GM20431 (cell line): ENCODE measurements at regions not wholly inside any gene's neighbourhood (a gene's known extent, or its start where the extent isn't known, plus 50 kb on each side); places are given as distances from the start of the nearest gene placed in this dataset.

Experiments
- in situ Hi-C: fragments of 300-500 bp; cut with MseI, MboI; formaldehyde crosslinking; loops from one replicate; pipeline ENCODE4 v1.15.0; 2020; ENCODE audit warnings: low sequenced_read_pairs; ENCODE audit not compliant: unreplicated experiment

DNA sequence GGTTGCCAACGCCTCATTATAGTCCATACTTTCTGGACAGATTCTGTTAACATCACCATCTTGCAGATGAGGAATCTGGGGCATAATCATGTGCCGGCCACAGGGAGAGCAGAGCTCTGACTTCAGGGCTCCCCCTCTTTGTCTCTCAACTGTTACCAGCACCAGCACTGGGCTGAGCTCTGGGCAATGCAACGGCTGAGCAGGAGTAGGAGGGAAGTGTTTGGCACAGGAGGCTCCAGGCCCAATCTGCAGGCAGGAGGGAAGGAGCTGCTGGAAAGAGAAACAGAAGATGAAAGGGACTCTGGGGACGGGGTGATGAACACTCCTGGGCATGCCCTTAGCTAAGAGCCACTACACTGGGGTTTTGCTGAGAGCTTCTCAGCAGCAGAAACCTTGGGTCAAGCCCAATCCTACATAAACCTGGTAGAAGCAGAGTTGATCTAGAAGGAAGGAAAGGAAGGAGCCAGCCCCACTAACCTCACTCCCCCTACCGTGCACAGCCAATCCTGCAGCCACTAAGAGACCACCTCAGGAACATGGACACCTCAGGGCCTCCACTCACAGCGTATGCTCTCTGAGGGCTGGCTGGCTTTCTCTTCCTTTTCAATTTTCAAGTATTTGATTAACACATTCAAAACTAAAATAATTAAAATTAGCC is 73.1 kb upstream of the SPATA12 start:
- in situ Hi-C loops, result loop anchor here (5.0 to 25.0 kb wide), 2 partner anchors 175 to 285 kb away; partner anchors contain the start of gene ARHGEF3

DNA sequence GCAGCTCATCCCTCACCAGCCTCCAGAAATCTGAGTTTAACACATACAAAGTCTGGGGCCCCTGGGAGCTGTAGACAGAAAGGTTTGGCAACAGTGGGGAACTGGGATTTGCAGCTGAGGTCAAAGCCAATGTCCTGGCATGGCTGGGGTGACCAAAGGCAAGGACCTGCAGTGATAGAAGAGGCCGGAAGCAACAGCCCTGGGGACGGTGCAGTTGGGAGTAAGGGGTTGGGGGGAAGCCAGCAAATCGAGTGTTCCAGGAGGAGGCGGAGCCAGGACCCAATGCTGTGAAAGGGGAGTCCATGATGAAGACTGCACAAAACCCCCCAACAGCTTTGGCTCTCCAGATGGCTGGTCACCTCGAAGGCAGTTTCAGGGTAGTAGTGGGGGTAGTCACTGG is 74.1 kb upstream of the SPATA12 start:
- in situ Hi-C loops, result loop anchor here (5.0 to 25.0 kb wide), 2 partner anchors 174 to 284 kb away; partner anchors contain the start of gene ARHGEF3

DNA sequence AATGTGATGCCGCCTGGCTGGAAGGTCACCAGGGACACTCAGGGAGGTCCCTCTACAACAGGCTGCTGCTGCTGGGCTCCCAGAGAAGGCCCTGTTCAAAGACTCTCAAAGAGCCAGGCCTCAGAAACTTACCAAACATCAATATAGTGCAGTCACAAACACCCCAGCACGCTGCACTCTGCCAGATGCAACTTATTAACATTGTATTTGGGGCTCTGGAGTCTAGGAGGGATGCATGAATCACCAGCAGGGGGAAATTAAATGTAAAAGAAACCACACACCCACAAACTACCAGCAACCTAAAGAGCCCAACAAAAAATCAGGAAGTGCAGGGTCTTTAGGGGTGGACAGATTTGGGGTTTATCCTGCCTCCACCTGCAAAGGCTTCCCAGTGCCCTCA is 74.6 kb upstream of the SPATA12 start:
- in situ Hi-C loops, result loop anchor here (5.0 to 25.0 kb wide), 2 partner anchors 174 to 284 kb away; partner anchors contain the start of gene ARHGEF3

DNA sequence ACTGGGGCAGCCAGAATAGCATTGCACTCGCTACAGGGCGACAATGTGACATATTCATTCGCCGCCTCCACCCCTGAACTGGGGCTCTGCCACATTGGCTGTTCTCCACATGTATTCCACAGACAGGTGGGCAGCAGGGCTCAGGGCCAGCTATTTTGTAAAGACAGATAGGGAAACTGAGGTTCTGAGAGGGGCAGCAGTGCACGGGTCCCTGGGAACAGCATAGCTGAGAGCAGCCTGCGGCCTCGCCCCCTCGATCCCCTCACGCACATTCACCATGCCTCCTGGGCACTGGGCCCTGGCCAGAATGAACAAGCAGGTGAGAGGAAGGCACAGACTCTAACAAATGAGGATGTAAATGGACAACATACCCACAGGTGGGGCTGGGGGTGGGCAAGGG is 75.0 kb upstream of the SPATA12 start:
- in situ Hi-C loops, result loop anchor here (5.0 to 25.0 kb wide), 2 partner anchors 173 to 283 kb away; partner anchors contain the start of gene ARHGEF3

DNA sequence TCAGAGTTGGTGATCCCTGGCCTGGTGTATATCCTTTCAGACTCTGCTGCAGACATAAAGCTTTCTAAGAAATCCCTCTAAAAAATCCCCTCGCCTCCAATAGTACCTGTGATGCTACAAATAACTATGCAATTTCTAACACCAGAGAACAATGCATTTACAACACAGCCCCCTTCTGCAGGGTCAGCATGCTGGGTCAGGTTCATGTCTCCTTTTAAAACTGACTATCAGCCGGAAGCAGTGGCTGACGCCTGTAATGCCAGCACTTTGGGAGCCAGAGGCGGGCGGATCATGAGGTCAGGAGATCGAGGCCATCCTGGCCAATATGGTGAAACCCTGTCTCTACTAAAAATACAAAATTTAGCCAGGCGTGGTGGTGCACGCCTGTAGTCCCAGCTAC is 77.0 kb upstream of the SPATA12 start:
- in situ Hi-C loops, result loop anchor here (25.0 kb wide), 1 partner anchor 171 kb away; the partner anchor contains the start of gene ARHGEF3

DNA sequence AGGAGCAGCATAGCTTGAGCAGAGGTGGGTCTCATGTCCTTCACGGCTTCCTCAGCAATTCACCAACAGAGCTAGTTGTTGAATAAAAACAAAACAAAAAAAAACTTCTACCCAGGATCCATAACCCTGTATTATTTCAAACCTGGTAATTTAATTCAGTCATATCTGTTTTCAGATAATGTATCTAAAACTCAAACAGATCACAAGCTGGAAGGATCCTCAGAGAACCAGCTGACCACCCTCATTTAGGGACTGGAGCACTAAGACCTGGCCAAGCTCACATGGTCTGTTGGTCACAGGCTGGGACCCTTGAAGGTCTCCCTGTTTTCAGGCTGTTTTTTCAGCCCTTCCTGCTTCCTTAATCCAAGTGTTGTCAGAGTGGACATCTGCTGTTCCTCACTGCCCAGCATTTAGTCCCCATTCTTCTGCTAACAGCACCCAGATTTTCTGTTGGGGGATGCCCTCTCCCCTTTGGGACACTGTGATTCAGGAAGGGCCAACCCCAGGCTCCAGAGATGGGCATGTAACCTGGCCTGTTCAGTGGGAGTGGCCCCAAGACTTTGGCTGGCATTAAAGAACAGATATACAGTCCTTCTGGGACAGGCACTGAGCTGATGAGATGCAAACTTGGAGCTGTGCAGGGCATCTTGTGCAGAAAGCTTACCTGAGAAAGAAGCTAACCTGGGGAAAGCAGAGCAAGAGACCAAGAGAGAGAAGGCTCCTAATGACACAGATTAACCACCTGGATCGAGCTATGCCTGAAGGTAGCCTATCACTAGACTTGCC is 78.8 kb upstream of the SPATA12 start:
- in situ Hi-C loops, result loop anchor here (25.0 kb wide), 1 partner anchor 169 kb away; the partner anchor contains the start of gene ARHGEF3

DNA sequence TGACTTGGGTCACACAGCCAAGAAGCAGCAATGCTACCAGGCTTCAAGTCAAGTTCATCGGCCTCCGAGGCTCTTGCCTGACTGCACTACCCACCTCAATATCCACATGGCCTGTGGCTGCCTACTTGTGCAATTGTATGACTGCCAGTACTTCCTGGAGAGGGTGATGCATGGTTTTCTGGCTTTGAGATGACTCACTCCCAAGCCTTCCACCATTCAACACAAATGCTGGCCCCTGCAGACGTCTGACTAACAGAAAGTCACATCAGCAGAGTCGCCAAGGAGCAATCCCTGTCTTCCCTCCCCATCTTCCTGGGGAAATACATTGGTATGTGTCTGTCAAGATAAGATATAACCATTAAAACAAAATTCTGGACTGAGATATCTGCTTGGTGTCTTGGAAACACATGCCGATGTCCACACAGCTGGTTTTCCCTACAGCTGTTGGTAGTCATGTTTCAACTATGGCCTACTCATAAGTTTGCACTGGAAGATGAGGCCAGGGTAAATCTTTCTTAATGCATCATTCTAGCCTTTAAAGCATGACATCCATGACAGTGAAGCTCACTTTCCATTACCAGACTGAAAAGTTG is 79.6 kb upstream of the SPATA12 start:
- in situ Hi-C loops, result loop anchor here (25.0 kb wide), 1 partner anchor 169 kb away; the partner anchor contains the start of gene ARHGEF3

DNA sequence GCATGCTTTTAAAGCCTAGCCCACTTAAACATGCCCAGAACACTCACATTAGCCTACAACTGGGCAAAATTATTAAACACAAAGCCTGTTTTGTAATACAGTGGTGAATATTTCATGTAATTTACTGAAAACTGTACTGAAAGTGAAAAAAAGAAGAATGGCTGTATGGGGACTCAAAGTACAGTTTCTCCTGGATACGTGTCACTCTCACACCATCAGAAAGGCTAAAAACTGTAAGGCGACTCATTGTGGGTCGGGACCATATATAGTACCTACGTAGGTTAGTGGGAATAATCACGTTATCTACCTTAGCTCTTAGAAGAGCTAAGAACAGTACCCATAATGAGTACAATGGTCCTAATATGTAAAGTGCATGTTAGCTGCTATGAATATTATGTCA is 80.2 kb upstream of the SPATA12 start:
- in situ Hi-C loops, result loop anchor here (25.0 kb wide), 1 partner anchor 168 kb away; the partner anchor contains the start of gene ARHGEF3

DNA sequence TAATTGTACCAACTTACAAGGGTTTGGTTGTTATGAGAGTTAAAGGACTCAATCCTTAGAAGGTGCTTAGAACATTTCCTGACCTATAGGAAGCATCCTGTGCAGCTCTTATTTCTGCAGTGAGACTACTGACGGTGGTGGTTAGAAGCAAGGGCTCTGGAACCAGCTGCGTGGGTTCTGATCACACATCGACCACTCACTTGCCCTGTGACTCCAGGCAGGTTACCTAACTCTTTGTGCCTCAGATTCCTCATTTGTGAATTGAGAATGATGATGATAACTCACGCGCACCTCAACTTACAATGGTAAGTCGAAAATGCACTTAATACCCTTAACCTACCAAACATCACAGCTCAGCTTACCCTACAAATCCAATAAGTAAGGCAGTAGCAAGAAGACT is 80.7 kb upstream of the SPATA12 start:
- in situ Hi-C loops, result loop anchor here (25.0 kb wide), 1 partner anchor 167 kb away; the partner anchor contains the start of gene ARHGEF3

DNA sequence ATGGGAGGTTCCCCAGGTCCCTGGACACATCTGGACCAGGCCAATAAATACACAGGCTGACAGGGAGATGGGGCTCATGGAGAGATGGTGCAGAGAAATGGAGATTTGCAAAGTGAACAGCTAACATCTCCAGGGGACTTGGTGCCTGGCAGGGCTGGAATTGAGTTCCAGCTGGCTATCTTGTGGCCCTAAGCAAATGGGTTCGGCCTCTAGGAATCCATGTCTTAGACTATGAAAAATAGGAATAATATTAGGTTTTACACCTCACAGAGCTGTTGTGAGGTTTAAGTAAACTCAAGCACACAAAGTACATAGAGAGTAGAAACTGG is 82.9 kb upstream of the SPATA12 start:
- in situ Hi-C loops, result loop anchor here (25.0 kb wide), 1 partner anchor 165 kb away; the partner anchor contains the start of gene ARHGEF3

DNA sequence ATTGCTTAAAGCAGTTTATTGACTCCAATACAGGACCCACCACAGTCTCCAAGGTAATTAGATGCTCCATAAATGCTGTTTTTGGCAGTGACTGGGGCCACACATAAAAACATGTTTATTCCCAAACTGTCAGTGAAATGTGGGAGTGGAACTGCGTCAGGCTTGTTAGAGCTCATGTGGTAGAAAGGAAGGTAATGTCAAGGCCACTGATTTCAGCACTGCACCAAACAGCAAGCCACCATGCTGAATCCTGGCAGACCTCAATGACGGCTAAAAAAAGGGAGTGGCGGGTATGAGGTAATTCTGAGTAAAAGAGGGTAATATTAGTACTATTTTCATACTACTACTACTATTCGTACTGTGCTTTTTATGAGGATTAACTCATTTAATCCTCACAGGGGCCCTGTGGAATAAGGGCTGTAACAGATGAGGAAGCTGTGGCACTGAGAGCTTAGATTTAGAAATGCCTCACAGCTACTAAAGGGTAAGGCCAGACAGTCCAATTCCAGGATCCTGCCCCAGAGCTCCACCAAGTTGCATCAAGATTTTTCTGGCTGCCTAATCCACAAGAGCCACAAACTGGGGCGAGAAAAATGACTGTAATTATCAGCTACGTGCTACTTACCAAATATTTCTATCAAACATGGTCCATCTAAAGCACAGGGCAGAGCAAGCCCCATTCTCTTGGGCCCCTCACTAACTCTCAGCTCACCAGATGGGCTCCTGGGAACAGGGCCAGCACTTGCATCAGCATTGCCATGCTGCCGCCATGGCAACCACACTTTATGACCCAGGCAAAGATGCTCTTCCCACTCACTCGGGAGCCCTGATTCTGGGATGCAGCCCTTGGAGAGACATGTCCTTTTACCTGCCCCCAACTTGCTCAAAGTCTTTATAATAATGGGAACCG is 83.6 kb upstream of the SPATA12 start:
- in situ Hi-C loops, result loop anchor here (25.0 kb wide), 1 partner anchor 165 kb away; the partner anchor contains the start of gene ARHGEF3

DNA sequence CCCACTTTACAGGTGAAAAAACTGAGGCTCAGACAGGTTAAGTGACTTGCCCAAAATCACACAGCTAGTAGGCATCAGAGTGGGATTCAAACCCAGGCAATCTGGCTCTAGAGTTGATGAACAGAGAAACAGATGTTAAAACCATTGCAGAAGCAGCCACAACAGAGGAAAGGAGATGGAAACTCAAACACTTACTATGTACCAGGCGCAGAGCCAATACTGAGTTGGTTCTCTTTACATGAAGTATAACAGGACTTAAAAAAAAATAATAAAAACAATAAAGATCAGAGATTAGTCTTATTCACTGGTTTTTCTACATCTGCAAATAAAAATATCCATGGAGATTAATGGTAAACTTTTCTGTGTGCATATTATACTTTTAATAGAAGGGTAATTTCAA is 84.9 kb upstream of the SPATA12 start:
- in situ Hi-C loops, result loop anchor here (25.0 kb wide), 1 partner anchor 163 kb away; the partner anchor contains the start of gene ARHGEF3

DNA sequence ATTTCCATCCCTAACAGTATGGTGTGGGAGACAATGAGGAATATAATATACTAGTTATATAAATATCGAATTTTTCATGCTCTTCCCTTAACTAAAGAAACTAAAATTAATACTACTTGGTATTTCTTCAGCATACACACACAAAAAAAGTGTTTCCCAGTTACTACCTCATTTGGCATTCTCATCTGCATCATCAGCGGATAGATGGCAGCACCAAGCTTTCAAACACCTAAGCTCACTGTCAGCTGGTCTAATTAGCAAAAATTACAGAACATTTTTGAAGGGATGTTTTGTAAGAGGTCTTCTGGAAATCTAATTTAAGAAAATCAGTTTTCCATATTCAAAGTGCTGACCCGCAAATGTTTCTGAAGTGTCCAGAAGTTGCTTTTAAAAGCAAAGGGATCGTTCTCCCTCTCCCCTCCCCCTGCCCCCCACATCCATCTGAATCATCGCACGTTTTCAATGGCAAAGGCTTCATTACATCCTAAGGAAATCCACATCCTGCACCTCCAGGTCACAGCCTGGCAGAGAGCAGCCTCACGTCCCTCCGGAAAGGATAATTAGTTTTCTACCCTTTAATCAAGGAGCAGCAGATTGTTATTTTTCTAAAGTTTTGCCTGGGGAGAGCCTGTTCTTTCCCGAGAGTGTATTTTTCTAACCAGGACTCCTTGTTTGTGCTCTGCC is 86.1 kb upstream of the SPATA12 start:
- in situ Hi-C loops, result no loop called here

DNA sequence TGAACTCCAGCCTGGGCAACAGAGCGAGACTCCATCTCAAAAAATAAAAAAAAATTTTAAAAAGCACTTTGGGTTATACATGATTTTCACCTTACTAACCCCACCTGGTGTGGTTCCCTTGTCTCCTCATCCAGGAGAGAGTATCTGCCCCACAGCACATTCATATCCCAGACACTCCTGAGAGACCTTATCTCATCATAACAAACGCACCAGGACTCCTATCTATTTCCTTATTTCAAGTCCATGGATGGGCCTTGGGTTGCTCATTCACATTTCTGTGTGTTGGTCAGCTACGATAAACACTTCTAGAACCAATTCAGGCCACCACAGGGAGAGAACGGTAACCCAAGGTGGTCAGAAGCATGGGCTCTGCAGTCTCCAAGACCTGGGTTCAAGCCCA is 88.6 kb upstream of the SPATA12 start:
- in situ Hi-C loops, result no loop called here

DNA sequence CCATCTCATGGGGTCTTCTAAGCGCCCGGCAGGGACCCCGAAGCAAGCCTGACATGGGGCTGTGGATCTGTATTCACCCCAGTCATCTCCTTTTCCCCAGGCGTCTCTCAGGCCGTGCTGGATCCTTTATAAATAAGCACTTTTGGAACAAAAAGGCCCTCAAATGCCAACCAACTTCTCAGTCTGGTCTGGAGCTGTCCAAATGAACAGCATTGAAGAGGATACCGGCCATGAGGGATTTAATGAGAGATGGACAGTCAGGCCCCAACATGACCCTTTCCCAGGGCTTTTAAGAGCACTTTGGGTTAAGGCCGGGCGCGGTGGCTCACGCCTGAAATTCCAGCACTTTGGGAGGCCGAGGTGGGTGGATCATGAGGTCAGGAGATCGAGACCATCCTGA is 89.2 kb upstream of the SPATA12 start:
- in situ Hi-C loops, result no loop called here

DNA sequence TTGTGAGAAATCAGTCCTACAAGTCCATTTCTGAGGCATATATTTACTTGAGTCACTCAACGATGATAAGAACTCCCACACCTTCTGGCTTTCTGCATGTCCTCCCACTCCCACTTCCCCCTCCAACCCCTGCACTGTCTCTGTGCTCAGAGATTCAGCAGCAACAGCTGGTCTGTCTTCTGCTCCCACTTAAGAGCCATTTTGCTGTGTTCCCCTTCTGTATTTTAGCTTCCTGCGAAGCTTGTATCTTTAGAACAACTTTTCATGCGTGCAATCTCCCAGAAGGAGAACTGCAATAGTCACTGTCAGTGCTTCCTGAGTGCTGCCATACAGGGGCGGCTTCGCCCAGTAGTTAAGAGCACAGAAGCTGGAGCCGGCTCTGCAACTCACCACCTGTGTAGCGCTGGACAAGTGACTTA is 90.0 kb upstream of the SPATA12 start:
- in situ Hi-C loops, result no loop called here

DNA sequence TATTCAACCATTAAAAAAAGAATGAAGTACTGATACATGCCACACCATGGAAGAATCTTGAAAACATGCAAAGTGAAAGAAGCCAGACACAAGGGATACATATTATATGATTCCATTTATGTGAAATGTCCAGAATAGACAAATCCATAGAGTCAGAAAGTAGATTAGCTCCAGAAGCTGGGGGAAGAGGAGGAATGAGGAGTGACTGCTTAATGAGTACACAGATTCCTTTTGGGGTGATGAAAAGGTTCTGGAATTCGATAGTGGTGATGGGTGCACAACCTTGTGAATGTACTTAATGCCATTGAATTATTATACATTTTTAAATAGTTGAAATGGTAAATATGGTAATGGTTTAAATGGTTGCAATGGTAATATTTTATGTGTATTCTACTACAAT is 90.6 kb upstream of the SPATA12 start:
- in situ Hi-C loops, result no loop called here

DNA sequence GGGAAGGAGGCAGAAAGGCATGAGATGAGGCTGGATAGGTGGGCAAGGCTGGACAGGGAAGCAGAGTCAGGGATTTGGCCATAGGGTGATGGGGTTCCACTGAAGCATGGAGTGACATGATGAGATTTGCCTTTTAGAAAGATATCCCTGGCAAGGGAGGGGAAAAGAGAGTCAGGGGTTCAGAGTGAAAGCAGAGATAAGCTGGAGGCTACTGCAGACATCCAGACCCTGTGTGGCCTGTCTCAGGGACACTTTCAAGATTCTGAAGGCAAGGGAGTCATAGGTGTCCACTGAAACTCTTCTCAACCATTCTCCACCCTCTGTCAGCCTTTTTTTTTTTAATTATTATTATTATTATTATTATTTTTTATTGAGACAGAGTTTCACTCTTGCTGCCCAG is 94.0 kb upstream of the SPATA12 start:
- in situ Hi-C loops, result no loop called here

DNA sequence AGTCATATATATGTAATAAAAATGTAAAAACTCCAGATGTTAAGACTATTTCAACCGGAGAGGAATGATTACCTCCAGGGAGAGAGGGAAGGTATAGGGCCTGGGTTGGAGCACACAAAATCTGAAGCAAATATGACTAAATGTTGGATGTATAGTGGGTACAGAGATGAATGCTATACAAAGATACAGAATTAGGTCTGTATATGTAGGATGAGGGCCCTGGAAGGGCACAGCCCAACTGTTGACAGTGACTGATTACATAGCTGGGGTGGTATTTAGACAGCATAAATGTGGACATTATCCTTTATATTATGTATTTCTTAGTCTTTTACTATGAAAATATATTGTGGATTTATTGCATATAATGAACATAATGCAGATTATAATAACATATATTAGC is 94.4 kb upstream of the SPATA12 start:
- in situ Hi-C loops, result no loop called here
